NK-92 treated with Interleukin-12 subunit alpha and Interleukin-12 subunit beta, amount 100 ng/mL, for 24 hours (cell line): ENCODE measurements at regions not wholly inside any gene's neighbourhood (a gene's known extent, or its start where the extent isn't known, plus 50 kb on each side); places are given as distances from the start of the nearest gene placed in this dataset.

Experiments
- DNase-seq: peaks from one replicate; lab custom pipeline; 2025; lab: John Stamatoyannopoulos, UW

GRCh38 chr12:5379749-5380496 is 52.0 kb upstream of the NTF3 start:
- DNase-seq = no peak
